Ammon's horn (tissue), 1 donor: ENCODE measurements at regions not wholly inside any gene's neighbourhood (a gene's known extent, or its start where the extent isn't known, plus 50 kb on each side); places are given as distances from the start of the nearest gene placed in this dataset.
A peak's percentile ranks its signal among the peaks of the same experiment; 100 is the strongest.
"Not testable (repeated sequence)": the region's sequence is repeated elsewhere in the genome, so short reads cannot be mapped to it uniquely, and the experiment has no call there.

Experiments used
- DNase-seq: peaks from one replicate; pipeline ENCODE4 v3.0.0-alpha.2; 2016; ENCODE audit warnings: low spot score

GRCh38 chr4:64967286-64967685 lies 558.0 kb upstream of the TECRL start:
- no peak for DNase-seq

GRCh38 chr4:64960516-64960915 lies 551.3 kb upstream of the TECRL start:
- DNase-seq, result no peak

GRCh38 chr4:64940698-64941097 lies 531.4 kb upstream of the TECRL start:
- DNase-seq, result no peak

GRCh38 chr4:64935469-64936001 lies 526.3 kb upstream of the TECRL start:
- no peak for DNase-seq

GRCh38 chr4:64911846-64912245 lies 502.6 kb upstream of the TECRL start:
- no peak for DNase-seq

GRCh38 chr4:64903986-64904385 lies 494.7 kb upstream of the TECRL start:
- DNase-seq, result no peak

GRCh38 chr4:64899563-64899962 lies 490.3 kb upstream of the TECRL start:
- DNase-seq, result no peak

GRCh38 chr4:64899030-64899429 lies 489.8 kb upstream of the TECRL start:
- DNase-seq, result not testable (repeated sequence)

GRCh38 chr4:64897683-64898082 lies 488.4 kb upstream of the TECRL start:
- DNase-seq, result no peak

- DNase-seq, result no peak
Observed at GRCh38 chr4:64895031-64895430, 485.8 kb upstream of the TECRL start.

- no peak for DNase-seq
Observed at GRCh38 chr4:64893205-64893604, 484.0 kb upstream of the TECRL start.

GRCh38 chr4:64889906-64890610 lies 480.8 kb upstream of the TECRL start:
- DNase-seq, result no peak

GRCh38 chr4:64883087-64883807 lies 474.0 kb upstream of the TECRL start:
- no peak for DNase-seq

- DNase-seq, result no peak
Observed at GRCh38 chr4:64882311-64883086, 473.2 kb upstream of the TECRL start.

GRCh38 chr4:64880557-64880956 lies 471.3 kb upstream of the TECRL start:
- DNase-seq, result no peak

- DNase-seq, result peak; percentile 37
Observed at GRCh38 chr4:64876021-64876420, 466.8 kb upstream of the TECRL start.

GRCh38 chr4:64870558-64870957 lies 461.3 kb upstream of the TECRL start:
- no peak for DNase-seq

GRCh38 chr4:64857815-64858214 lies 448.6 kb upstream of the TECRL start:
- no peak for DNase-seq

GRCh38 chr4:64857198-64857597 lies 447.9 kb upstream of the TECRL start:
- DNase-seq, result no peak

GRCh38 chr4:64846417-64846816 lies 437.2 kb upstream of the TECRL start:
- DNase-seq, result no peak

GRCh38 chr4:64829749-64830148 lies 420.5 kb upstream of the TECRL start:
- no peak for DNase-seq

GRCh38 chr4:64824591-64824990 lies 415.3 kb upstream of the TECRL start:
- no peak for DNase-seq

GRCh38 chr4:64822405-64822804 lies 413.2 kb upstream of the TECRL start:
- no peak for DNase-seq
